Embryonic facial prominence (tissue), 1 donor: ENCODE measurements at regions not wholly inside any gene's neighbourhood (a gene's known extent, or its start where the extent isn't known, plus 50 kb on each side); places are given as distances from the start of the nearest gene placed in this dataset.

ENCODE experiments used
- DNase-seq: peaks from one replicate; pipeline ENCODE4 v3.0.0-alpha.2; 2016; ENCODE audit errors: extremely low spot score

- no peak for DNase-seq
Measured at GRCh38 chr2:18833941-18834340, 244.6 kb upstream of the NT5C1B start.

- no peak for DNase-seq
Measured at GRCh38 chr2:18831916-18832510, 242.6 kb upstream of the NT5C1B start.

- DNase-seq, result no peak
Measured at GRCh38 chr2:18830962-18831361, 241.6 kb upstream of the NT5C1B start.

- DNase-seq, result no peak
Measured at GRCh38 chr2:18829976-18830375, 240.6 kb upstream of the NT5C1B start.

- no peak for DNase-seq
Measured at GRCh38 chr2:18829251-18829902, 240.0 kb upstream of the NT5C1B start.

GRCh38 chr2:18828296-18828695 is 238.9 kb upstream of the NT5C1B start:
- no peak for DNase-seq

- DNase-seq, result no peak
Measured at GRCh38 chr2:18825838-18826237, 236.5 kb upstream of the NT5C1B start.

- no peak for DNase-seq
Measured at GRCh38 chr2:18824915-18825314, 235.5 kb upstream of the NT5C1B start.

- DNase-seq, result no peak
Measured at GRCh38 chr2:18824325-18824790, 235.0 kb upstream of the NT5C1B start.

GRCh38 chr2:18821431-18821830 is 232.1 kb upstream of the NT5C1B start:
- no peak for DNase-seq

- DNase-seq, result no peak
Measured at GRCh38 chr2:18820966-18821365, 231.6 kb upstream of the NT5C1B start.

GRCh38 chr2:18819566-18819965 is 230.2 kb upstream of the NT5C1B start:
- no peak for DNase-seq

- no peak for DNase-seq
Measured at GRCh38 chr2:18814387-18814786, 225.0 kb upstream of the NT5C1B start.

GRCh38 chr2:18804536-18804935 is 215.2 kb upstream of the NT5C1B start:
- DNase-seq, result no peak

- no peak for DNase-seq
Measured at GRCh38 chr2:18803141-18803939, 214.0 kb upstream of the NT5C1B start.

- no peak for DNase-seq
Measured at GRCh38 chr2:18800240-18800971, 211.0 kb upstream of the NT5C1B start.

- DNase-seq, result no peak
Measured at GRCh38 chr2:18799397-18799796, 210.0 kb upstream of the NT5C1B start.

- no peak for DNase-seq
Measured at GRCh38 chr2:18797133-18797845, 207.9 kb upstream of the NT5C1B start.

GRCh38 chr2:18795906-18796305 is 206.5 kb upstream of the NT5C1B start:
- DNase-seq, result no peak

GRCh38 chr2:18792684-18793083 is 203.3 kb upstream of the NT5C1B start:
- no peak for DNase-seq

- no peak for DNase-seq
Measured at GRCh38 chr2:18792226-18792629, 202.9 kb upstream of the NT5C1B start.
